ENCODE measurements at regions not wholly inside any gene's neighbourhood (a gene's known extent, or its start where the extent isn't known, plus 50 kb on each side); places are given as distances from the start of the nearest gene placed in this dataset.

DNA sequence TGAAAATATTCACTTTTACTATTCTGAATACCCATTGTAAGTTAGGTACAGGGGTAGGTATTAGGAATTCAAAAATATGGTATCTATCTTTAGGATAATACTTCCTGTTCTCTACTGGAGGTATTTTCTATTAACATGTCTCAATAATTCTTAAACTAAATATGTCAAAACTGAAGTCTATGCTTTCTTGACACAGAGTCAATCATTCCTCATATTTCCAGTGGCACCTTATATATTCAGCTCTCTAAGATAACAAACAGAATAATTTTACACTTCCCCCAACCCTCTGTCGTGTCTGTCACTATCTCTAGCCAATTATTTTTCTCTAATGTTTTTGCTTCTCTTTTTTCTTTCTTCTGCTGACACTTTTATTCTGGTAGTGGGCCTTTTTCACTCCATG, 138.9 kb downstream of the TMEM26 start:
- TF ChIP-seq, protein P1, sequence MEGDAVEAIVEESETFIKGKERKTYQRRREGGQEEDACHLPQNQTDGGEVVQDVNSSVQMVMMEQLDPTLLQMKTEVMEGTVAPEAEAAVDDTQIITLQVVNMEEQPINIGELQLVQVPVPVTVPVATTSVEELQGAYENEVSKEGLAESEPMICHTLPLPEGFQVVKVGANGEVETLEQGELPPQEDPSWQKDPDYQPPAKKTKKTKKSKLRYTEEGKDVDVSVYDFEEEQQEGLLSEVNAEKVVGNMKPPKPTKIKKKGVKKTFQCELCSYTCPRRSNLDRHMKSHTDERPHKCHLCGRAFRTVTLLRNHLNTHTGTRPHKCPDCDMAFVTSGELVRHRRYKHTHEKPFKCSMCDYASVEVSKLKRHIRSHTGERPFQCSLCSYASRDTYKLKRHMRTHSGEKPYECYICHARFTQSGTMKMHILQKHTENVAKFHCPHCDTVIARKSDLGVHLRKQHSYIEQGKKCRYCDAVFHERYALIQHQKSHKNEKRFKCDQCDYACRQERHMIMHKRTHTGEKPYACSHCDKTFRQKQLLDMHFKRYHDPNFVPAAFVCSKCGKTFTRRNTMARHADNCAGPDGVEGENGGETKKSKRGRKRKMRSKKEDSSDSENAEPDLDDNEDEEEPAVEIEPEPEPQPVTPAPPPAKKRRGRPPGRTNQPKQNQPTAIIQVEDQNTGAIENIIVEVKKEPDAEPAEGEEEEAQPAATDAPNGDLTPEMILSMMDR (IDR thresholded peaks at IDR 0.05), result no peak
- TF ChIP-seq POLR2A (IDR thresholded peaks at IDR 0.05), result no peak

All from prostate gland (tissue), 2 donors.